Gastroesophageal sphincter (tissue), 4 donors: ENCODE measurements at regions not wholly inside any gene's neighbourhood (a gene's known extent, or its start where the extent isn't known, plus 50 kb on each side); places are given as distances from the start of the nearest gene placed in this dataset.

Experiments
- ATAC-seq: fragments of 150-250 bp; one replicate; pipeline ENCODE4 v1.9.1; 2016; ENCODE audit warnings: mild to moderate bottlenecking, moderate library complexity
- H3K27ac ChIP-seq, 4 donors: fragments of 200-600 bp; sonication (generic) in 3 of 4; 1 replicate in 3 of 4; 2 replicates in 1 of 4; pipeline ENCODE4 v1.5.1; 2016 to 2019
- H3K27me3 ChIP-seq: fragments of 200-600 bp; sonication (generic); one replicate; pipeline ENCODE4 v1.5.1; 2019
- H3K36me3 ChIP-seq, 2 donors: fragments of 200-600 bp; sonication (generic); one replicate each; pipeline ENCODE4 v1.5.1; 2019; ENCODE audit warnings: control low read depth in 1 of 2
- H3K4me1 ChIP-seq, 3 donors: fragments of 200-600 bp; sonication (generic); 1 replicate in 2 of 3; 2 replicates in 1 of 3; pipeline ENCODE4 v1.5.1; 2016 to 2019; ENCODE audit warnings: control low read depth in 2 of 3
- H3K4me3 ChIP-seq, 2 donors: fragments of 200-600 bp; sonication (generic); one replicate each; pipeline ENCODE4 v1.5.1; 2019; ENCODE audit warnings: mild to moderate bottlenecking in 1 of 2, moderate library complexity in 1 of 2
- H3K9me3 ChIP-seq, 3 donors: fragments of 200-600 bp; sonication (generic); one replicate each; pipeline ENCODE4 v1.5.1; 2017 to 2019; ENCODE audit warnings: control low read depth in 2 of 3
- CTCF ChIP-seq, 4 experiments: fragments of 200-600 bp in 2 of 4; fragments of 450-650 bp in 2 of 4; sonication (generic) in 1 of 4; IDR thresholded peaks; one replicate each; pipeline ENCODE4 v1.5.1; 2017 to 2019; ENCODE audit warnings: antibody characterized with exemption in 4 of 4, mild to moderate bottlenecking in 2 of 4, moderate library complexity in 2 of 4
- EP300 ChIP-seq: sonication (generic); formaldehyde crosslinking; IDR thresholded peaks from one replicate; pipeline ENCODE4 v1.6.1; 2017; ENCODE audit warnings: antibody characterized with exemption, mild to moderate bottlenecking
- POLR2A ChIP-seq, 2 donors: fragments of 450-650 bp; IDR thresholded peaks; one replicate each; pipeline ENCODE4 v1.6.1; 2017; ENCODE audit warnings: antibody characterized with exemption in 2 of 2, mild to moderate bottlenecking in 2 of 2, moderate library complexity in 1 of 2
- POLR2AphosphoS5 ChIP-seq: sonication (generic); formaldehyde crosslinking; IDR thresholded peaks from one replicate; pipeline ENCODE4 v1.6.1; 2017; ENCODE audit warnings: antibody characterized with exemption
- WGBS, 2 donors: methylation state at CpG; one replicate each; pipeline ENCODE4 v1.1.5; 2018; ENCODE audit warnings: low coverage in 1 of 2; 5-methylcytosine and 5-hydroxymethylcytosine counted together

- Histone ChIP-seq H3K27me3 (no peaks in the 10 kb centered on the region), H3K4me3 (no peak overlapping the region), H3K27ac (no peak overlapping the region), H3K36me3 (no peaks in the 10 kb centered on the region), H3K9me3 (no peaks in the 10 kb centered on the region), H3K4me1 (no peaks in the 10 kb centered on the region)
- 88 to 100% methylated on average over 2 to 5 of the region's 5 CpGs for WGBS, 2 donors
- TF ChIP-seq POLR2AphosphoS5 (no peak), CTCF (IDR thresholded peaks at IDR 0.05) (no peak), POLR2A (IDR thresholded peaks at IDR 0.05) (no peak), EP300 (no peak)
- ATAC-seq = no peak
Measured at GRCh38 chr13:106846571-106847448, 278.9 kb upstream of the ARGLU1 start.

- H3K4me3 ChIP-seq = no peak overlapping the region
- no peak for ATAC-seq
- WGBS, 2 donors = 63 to 64% methylated on average over 4 of the region's 4 CpGs
- peaks cover 0 to 8% (median 0%) of the 10 kb centered on the region in 3 donors for H3K9me3 ChIP-seq
- H3K4me1 ChIP-seq = peaks cover 0 to 6% (median 0%) of the 10 kb centered on the region in 3 donors
- no peaks in the 10 kb centered on the region for H3K36me3 ChIP-seq
- TF ChIP-seq POLR2AphosphoS5 (no peak), EP300 (no peak), POLR2A (IDR thresholded peaks at IDR 0.05) (no peak), CTCF (IDR thresholded peaks at IDR 0.05) (no peak)
- no peak overlapping the region for H3K27ac ChIP-seq
- H3K27me3 ChIP-seq = no peaks in the 10 kb centered on the region
Measured at GRCh38 chr13:106836186-106836802, 268.4 kb upstream of the ARGLU1 start.

GRCh38 chr13:106835477-106835876, 267.5 kb upstream of the ARGLU1 start:
- TF ChIP-seq POLR2AphosphoS5 (no peak), POLR2A (IDR thresholded peaks at IDR 0.05) (no peak)
- Histone ChIP-seq H3K27me3 (no peaks in the 10 kb centered on the region), H3K4me1 (peaks cover 0 to 6% (median 0%) of the 10 kb centered on the region in 3 donors), H3K9me3 (peaks cover 0 to 8% (median 0%) of the 10 kb centered on the region in 3 donors), H3K36me3 (no peaks in the 10 kb centered on the region), H3K27ac (no peak overlapping the region), H3K4me3 (no peak overlapping the region)
- WGBS, 2 donors = 31 to 33% methylated on average over 1 of the region's 1 CpG
- no peak for ATAC-seq

- no peak for TF ChIP-seq EP300
- ATAC-seq = no peak
- Histone ChIP-seq H3K27ac (no peak overlapping the region), H3K27me3 (no peaks in the 10 kb centered on the region), H3K36me3 (no peaks in the 10 kb centered on the region), H3K4me3 (no peak overlapping the region), H3K4me1 (no peaks in the 10 kb centered on the region), H3K9me3 (peaks cover 0 to 7% (median 0%) of the 10 kb centered on the region in 3 donors)
- WGBS, 2 donors = 80 to 87% methylated on average over 6 of the region's 8 CpGs
Measured at GRCh38 chr13:106821979-106822378, 254.0 kb upstream of the ARGLU1 start.

- no peaks in the 10 kb centered on the region for H3K36me3 ChIP-seq
- H3K27me3 ChIP-seq = no peaks in the 10 kb centered on the region
- no peaks in the 10 kb centered on the region for H3K9me3 ChIP-seq
- H3K27ac ChIP-seq = no peak overlapping the region
- H3K4me1 ChIP-seq = no peaks in the 10 kb centered on the region
- no peak overlapping the region for H3K4me3 ChIP-seq
- ATAC-seq = no peak
- 83 to 85% methylated on average over 6 of the region's 6 CpGs for WGBS, 2 donors
- TF ChIP-seq CTCF (IDR thresholded peaks at IDR 0.05) (no peak), POLR2A (IDR thresholded peaks at IDR 0.05) (no peak), EP300 (no peak), POLR2AphosphoS5 (no peak)
Measured at GRCh38 chr13:106819413-106820180, 251.7 kb upstream of the ARGLU1 start.
